Osteocyte (in vitro differentiated cells): ENCODE measurements at regions not wholly inside any gene's neighbourhood (a gene's known extent, or its start where the extent isn't known, plus 50 kb on each side); places are given as distances from the start of the nearest gene placed in this dataset.

Source experiments
- DNase-seq: peaks from one replicate; pipeline ENCODE4 v3.0.0; 2021; ENCODE audit warnings: mixed read lengths; ENCODE audit not compliant: unreplicated experiment; ENCODE audit errors: extremely low spot score
- H3K27ac Mint-ChIP-seq: one replicate; pipeline ENCODE4 v1.8.0; 2021; ENCODE audit warnings: mild to moderate bottlenecking, mixed read lengths; ENCODE audit not compliant: unreplicated experiment
- H3K27me3 Mint-ChIP-seq: one replicate; pipeline ENCODE4 v1.8.0; 2021; ENCODE audit warnings: mixed read lengths; ENCODE audit not compliant: unreplicated experiment
- H3K36me3 Mint-ChIP-seq: one replicate; pipeline ENCODE4 v1.8.0; 2021; ENCODE audit warnings: mixed read lengths; ENCODE audit not compliant: unreplicated experiment
- H3K4me1 Mint-ChIP-seq: one replicate; pipeline ENCODE4 v1.8.0; 2021; ENCODE audit warnings: mixed read lengths; ENCODE audit not compliant: unreplicated experiment
- H3K4me3 Mint-ChIP-seq: one replicate; pipeline ENCODE4 v1.8.0; 2021; ENCODE audit warnings: mild to moderate bottlenecking, moderate library complexity, mixed read lengths; ENCODE audit not compliant: unreplicated experiment
- H3K9me3 Mint-ChIP-seq: one replicate; pipeline ENCODE4 v1.8.0; 2021; ENCODE audit warnings: mixed read lengths; ENCODE audit not compliant: unreplicated experiment
- CTCF ChIP-seq: fragments of 200-600 bp; sonication (generic); IDR thresholded peaks from 2 replicates; pipeline ENCODE4 v1.5.0; 2021; ENCODE audit warnings: antibody characterized with exemption, mild to moderate bottlenecking, moderate library complexity

- no peaks in the 10 kb centered on the region for H3K4me1 Mint-ChIP-seq
- H3K36me3 Mint-ChIP-seq = no peaks in the 10 kb centered on the region
- no peaks in the 10 kb centered on the region for H3K9me3 Mint-ChIP-seq
- no peak for TF ChIP-seq CTCF
- peaks cover 35% of the 10 kb centered on the region for H3K27me3 Mint-ChIP-seq
- no peak overlapping the region for H3K4me3 Mint-ChIP-seq
- no peak for DNase-seq
- H3K27ac Mint-ChIP-seq = no peak overlapping the region
Observed at GRCh38 chr18:34540897-34541296, 169.2 kb upstream of the DTNA start.

GRCh38 chr18:34542625-34543024 lies 167.5 kb upstream of the DTNA start:
- H3K36me3 Mint-ChIP-seq = no peaks in the 10 kb centered on the region
- TF ChIP-seq CTCF = no peak
- no peaks in the 10 kb centered on the region for H3K4me1 Mint-ChIP-seq

GRCh38 chr18:34543356-34543755 lies 166.7 kb upstream of the DTNA start:
- H3K27ac Mint-ChIP-seq = no peak overlapping the region
- H3K9me3 Mint-ChIP-seq = no peaks in the 10 kb centered on the region
- H3K36me3 Mint-ChIP-seq = no peaks in the 10 kb centered on the region
- H3K27me3 Mint-ChIP-seq = peaks cover 20% of the 10 kb centered on the region
- no peak for DNase-seq
- no peak for TF ChIP-seq CTCF
- no peaks in the 10 kb centered on the region for H3K4me1 Mint-ChIP-seq
- H3K4me3 Mint-ChIP-seq = no peak overlapping the region

More at GRCh38 chr18:34542625-34543024, 167.5 kb upstream of the DTNA start:
- DNase-seq = no peak
- Mint-ChIP-seq H3K4me3 (no peak overlapping the region), H3K9me3 (no peaks in the 10 kb centered on the region), H3K27me3 (peaks cover 21% of the 10 kb centered on the region), H3K27ac (no peak overlapping the region)

- no peak for DNase-seq
- no peaks in the 10 kb centered on the region for H3K9me3 Mint-ChIP-seq
- no peaks in the 10 kb centered on the region for H3K36me3 Mint-ChIP-seq
- H3K27me3 Mint-ChIP-seq = peaks cover 22% of the 10 kb centered on the region
- no peak for TF ChIP-seq CTCF
- no peak overlapping the region for H3K4me3 Mint-ChIP-seq
- no peaks in the 10 kb centered on the region for H3K4me1 Mint-ChIP-seq
- H3K27ac Mint-ChIP-seq = no peak overlapping the region
Observed at GRCh38 chr18:34543945-34544344, 166.2 kb upstream of the DTNA start.

GRCh38 chr18:34544930-34545329 lies 165.2 kb upstream of the DTNA start:
- Mint-ChIP-seq H3K4me1 (no peaks in the 10 kb centered on the region), H3K27me3 (peaks cover 18% of the 10 kb centered on the region)

More at GRCh38 chr18:34544930-34545329, 165.2 kb upstream of the DTNA start:
- DNase-seq = no peak
- Mint-ChIP-seq H3K36me3 (no peaks in the 10 kb centered on the region), H3K9me3 (no peaks in the 10 kb centered on the region), H3K27ac (no peak overlapping the region), H3K4me3 (no peak overlapping the region)
- no peak for TF ChIP-seq CTCF
